ENCODE measurements at regions not wholly inside any gene's neighbourhood (a gene's known extent, or its start where the extent isn't known, plus 50 kb on each side); places are given as distances from the start of the nearest gene placed in this dataset.

DNA sequence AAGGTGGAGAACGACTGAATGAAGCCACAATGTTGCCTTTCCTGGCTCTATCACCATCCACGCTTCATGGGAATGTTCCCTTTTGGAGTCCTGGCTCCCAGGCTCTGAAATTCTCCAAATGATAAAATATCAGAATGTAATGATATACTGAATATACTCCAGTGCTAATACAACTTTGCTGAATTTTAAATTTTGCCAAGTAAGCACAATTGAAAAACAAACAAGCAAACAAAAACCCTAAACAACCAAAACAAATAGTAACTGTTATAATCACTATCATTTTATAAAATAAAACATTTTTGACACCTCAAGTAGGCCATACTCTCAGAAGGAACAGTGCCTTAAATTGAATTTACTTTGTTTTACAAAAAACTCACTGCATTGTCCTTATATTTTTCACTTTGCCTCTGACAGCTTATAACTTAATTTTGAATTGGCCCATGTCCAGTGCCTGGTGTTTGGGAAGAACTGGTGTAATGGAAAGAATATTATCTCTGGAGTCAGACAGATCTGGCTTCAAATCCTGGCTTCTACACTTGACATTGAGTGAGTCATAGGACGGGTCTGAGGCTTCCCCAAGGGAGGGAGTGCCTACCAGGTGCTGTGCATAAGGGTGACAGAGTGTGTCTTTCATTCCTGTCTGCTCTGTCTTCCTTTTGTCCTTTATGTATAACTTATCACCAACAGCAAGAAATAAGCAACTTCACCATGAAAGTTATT is 698.3 kb downstream of the EPM2A start:
- no peak for DNase-seq

DNA sequence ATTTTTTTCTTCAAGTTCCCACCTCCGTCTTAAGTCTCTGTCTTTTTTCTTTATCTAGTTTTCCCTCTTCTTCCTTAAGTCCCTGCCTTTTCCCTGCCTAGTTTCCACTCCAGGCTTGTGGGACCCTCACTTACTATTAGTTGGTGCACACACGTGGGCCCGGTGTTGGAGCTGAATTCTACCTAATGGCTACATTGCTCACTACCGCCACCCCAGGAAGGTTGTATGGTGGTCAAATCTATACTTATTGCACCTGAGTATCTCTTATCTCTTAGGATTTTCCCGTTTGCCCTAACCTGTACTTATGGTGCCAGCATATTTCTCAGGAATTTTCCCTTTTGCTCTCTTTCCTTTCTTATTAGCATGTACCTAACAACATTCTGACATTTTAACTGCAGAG is 692.8 kb downstream of the EPM2A start:
- no peak for DNase-seq

DNA sequence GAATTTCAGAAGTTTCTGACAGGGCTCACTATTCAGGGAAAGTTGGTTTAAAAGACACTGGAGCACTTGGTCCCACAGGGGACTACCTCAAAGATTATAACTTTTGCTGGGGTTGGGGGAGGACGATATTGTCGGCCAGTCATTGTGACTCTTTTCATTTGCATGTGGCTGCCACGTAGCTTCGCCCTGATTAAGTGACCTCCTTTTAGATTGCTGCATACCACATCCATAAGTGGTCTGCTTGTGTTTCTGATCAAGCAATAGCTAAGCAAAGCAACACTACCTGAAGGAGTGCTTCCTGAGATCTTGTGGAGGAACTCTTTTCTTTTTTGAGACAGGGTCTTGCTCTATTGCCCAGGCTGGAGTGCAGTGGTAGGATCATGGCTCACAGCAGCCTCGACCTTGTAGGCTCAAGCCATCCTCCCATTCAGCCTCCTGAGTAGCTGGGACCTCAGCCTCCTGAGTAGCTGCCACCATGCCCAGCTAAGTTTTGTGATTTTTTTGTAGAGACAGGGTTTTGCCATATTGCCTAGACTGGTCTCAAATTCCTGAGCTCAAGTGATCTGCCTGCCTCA is 691.3 kb downstream of the EPM2A start:
- no peak for DNase-seq

DNA sequence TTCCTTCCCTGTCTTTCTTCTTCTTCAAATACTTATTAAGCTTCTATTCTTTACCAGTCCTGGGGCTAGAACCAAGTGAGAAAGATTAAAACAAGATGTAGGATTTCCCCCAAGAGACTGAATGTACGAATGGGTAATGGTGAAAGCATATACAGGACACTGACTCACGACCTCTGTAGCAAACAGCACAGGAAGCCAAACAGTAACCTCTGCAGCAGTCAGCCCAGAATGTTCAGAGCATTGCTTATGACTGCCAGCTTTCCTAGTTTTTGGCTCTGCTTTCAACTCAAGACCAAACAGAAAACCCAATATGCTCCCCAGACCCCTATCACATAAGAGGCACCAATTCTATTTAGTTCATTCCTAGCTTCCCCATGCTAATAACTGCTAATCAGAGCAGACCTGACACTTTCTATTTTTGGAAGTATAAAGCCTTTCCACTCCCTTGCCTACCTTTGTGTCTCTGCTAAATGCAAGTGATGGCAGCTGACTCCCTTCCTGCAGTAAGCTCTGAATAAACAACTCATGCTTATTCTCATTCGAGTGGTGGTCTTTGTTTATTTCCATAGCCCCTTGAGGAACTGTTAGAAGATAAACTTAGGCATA is 690.6 kb downstream of the EPM2A start:
- DNase-seq: no peak

DNA sequence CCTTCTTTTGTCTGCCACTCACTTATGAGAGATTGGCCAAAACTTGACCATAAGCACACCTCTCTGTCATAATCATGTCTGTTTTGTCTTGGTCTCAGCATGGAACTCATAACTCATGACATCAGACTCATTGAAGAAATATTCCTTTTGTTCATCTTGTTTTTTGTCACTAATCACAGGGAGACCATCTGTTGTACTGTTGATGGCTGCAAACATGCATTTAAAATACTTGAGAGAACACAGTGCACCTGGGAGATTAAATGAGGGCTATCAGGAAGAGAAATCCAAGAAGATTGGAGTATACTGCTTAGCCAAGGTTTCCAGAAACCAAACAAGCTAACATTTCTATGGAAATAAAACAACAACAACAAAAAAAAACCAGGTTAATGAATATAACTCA is 689.7 kb downstream of the EPM2A start:
- DNase-seq: no peak

DNA sequence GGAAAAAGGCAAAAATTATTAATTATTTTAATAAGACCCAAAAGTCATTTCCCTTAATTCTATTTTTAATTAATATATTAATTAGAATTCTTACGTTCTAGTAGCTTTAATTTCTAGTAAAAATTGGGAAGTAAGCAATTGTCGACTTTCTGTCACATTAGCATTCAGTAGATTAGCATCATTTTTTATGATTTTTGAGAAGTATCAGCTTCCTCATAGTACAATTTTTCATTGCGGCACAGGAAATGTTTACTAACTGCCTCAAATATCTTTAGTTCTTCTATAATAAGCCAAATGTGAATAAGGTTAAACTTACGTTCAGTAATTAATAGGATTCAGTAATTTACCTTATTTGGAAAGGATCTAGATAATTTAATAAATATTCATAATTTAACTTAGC is 687.4 kb downstream of the EPM2A start:
- no peak for DNase-seq

DNA sequence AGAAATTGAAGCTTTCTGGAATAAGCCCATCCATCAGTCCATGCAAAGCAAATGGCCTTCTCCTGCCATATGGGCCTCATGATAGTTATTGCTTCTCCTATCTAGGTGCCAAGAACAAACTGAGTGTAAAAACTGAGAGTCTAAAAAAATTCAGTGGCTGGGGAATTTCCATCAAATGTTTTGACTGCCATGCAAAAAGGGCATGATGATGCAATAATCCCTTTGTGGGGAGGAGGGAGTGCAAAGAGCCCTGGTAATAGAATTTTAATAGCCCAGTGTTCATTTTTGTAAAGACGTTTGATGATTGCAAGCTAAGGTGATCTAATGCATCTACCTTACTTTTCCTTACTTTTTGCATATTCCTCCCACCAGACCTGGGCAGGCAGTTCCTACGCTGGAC is 683.7 kb downstream of the EPM2A start:
- no peak for DNase-seq

DNA sequence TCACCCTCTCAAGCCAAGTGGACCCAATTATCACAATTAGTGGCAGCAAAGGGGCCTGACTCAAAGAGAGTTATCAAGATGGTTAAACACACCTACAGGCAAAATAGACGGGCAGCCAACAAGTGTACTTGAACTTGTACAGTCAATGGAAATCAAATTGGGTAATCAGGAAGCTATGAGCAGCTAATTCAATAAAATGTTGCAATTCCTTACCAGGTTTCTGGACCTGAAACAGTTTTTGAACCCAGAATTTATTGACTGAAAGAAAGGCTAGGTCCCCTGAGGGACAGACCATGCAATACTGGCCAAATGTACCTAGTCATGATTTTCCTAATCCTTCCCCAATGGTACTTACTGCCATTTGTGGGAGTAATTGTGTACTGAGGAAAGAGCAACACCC is 679.8 kb downstream of the EPM2A start:
- no peak for DNase-seq

DNA sequence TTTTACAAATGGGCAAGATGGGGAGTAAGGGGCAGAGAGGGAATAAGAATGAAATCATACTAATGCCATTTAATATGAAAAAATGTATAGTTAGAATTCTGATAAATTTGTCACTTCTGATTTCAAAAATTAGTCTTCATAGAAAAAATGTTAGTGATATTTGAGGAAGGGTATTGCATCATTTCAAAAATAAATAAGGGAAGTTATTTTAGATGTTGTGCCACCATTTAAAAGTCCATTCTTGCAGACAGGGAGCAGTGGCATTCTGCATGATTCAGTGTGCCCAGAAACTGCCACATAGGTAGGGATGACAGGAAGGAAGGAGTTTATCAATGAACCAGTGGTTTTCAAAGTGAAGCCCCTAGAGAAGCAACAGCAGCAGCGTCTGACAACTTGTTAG is 674.6 kb downstream of the EPM2A start:
- no peak for DNase-seq

DNA sequence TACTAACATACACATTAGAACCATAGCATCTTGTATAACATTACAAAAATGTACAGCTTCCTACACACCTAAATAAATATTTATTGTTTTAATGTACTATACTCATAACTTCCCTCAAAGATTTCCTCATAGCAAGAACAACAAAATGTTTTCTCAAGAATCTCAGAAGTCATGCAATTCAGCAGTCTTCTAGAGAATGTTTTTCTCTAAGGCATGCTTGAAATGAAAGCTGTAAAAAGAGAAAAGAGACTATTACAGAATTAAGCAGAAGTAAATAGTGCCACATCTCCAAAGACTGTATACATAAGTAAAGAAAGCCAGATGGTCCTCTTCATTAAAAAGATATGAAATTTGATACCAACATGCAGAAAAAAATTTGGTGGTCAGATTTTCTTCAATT is 672.2 kb downstream of the EPM2A start:
- DNase-seq: no peak

DNA sequence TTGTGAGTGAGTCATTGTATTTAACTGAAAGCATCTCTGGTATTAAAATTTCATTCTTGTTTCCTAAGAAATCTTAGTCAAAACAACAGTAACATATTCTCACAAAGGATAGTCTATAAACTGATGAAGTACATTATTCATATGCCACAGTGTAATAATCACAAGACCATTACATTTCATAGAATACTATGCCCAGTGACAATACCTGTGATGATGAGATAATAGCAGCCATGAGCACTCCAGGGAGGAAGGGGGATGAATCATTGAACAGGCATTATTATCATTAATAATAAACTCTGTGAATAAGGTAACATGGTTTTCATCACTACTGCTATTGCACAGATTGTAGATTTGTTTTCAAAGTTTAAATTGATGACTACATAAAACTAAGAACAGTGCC is 667.9 kb downstream of the EPM2A start:
- DNase-seq: no peak

DNA sequence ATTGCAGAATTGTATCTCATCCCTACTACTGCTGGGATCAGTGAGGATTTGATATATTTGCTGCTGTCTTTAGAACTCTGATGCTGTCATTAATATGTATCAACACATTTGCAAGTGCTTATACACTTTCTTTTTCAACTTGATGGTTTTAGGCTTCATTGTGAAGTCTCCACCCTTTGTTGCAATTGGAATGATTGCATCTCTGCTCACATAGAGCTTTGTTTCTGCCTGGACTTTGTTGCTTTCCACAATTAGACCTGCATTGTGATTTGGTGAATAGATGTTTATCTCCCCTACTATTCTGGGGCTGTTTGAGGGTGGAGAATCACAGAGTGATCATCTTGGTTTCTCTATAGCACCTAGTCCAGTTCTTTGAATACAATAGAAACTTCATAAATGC is 666.7 kb downstream of the EPM2A start:
- no peak for DNase-seq

DNA sequence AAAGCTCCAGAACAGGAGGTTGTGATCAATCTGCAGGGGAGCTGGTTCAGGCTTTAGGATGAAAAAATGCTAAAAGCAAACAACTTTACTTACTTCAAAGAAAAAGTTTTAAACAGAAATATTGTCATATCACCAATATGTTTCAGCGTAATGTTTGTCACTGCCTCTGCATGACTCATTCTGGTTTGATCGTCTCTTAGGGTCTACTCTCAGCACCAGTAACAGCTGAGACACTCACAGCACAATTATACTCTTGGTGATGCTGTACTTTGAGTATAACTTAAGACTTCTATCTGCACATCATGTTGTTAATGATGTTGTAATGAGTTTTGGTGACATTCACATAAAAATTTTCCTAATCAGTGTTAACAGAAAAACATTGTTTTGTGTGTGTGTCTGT is 665.4 kb downstream of the EPM2A start:
- DNase-seq: no peak

DNA sequence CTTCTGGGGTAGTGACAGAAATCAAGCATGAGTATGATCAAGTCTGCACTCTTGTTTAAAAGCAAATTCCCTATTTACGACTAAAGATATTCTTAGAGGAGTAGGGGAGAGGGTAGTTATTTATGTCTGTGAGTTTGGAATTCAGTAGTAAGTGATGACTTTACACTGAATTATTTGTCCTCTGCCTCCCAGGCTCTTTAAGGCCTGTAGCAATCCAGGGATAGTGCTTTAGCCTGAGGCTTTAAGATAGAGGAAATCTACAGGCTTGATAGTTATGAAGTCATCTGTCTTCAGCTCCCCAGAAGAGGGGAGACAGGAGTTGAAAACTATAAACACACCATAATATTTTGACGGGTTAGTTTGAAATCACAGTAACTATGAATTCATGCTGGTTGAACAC is 664.5 kb downstream of the EPM2A start:
- DNase-seq: no peak

DNA sequence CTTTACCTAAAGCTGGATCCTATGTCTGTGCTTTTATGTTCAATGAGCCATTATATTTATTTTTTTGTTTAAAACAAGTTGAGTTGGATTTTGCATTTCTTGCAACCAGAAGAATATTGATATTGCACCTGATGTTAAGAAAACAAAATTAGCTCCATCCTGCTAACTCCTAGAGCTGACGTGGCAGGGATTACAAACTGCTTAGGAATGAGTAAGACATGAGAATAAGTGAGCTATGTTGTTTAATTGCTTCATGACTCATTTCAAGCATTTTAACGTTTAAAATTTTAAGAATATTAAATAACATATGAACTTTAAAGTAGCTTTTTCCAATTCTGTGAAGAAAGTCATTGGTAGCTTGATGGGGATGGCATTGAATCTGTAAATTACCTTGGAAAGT is 663.5 kb downstream of the EPM2A start:
- no peak for DNase-seq

DNA sequence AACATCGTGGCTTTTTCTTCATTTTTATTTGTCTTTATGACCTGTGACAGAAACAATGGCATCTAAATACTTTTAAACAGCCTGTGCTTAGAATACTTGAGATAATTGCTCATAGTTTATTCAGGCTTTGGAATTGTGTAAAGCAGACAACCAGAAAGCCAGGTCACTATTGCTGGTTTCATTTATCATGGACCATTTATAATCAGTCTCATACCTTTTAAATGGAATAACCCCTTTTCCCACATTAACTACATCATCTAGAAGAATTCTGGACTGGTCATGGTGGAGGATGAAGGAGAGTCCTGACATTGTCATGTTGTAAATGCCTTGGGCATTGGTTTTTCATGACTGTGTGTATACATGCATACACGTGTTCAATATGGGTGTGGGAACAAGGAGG is 661.5 kb downstream of the EPM2A start:
- no peak for DNase-seq

DNA sequence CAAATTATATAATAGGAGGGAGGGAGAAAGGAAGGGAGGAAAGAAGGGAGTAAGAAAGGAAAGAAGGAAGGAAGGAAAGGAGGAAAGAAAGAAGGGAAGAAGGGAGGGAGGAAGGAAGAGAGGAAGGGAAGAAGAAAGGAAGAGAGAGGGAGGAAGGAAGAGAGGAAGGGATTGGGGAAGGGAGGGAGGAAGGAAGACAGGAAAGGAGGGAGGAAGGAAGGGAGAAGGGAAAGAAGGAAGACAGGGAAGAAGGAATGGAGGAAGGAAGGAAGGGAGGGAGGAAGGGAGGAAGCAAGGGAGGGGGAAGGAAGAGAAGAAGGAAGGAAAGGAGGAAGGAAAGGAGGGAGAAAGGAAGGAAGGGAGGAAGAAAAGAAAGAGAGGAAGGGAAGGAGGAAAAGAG is 660.5 kb downstream of the EPM2A start:
- no peak for DNase-seq

DNA sequence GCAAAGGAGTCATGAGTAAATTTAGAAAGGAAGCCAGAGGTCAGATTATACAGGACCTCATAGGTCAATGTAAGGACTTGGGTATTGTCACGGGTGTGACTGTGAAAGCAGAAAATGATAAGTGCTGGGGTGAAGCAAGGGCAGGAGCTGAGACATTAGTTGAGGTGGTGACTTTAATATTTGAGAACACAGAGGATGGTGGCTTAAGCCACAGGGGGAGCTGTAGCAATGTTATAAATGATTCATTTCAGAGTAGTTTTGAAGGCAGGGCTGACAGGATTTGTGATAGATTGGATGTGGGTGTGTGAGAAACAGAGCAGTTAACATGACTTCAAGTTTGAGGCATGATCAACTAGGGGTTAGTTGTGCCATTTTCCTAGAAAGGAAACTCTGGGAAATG is 659.9 kb downstream of the EPM2A start:
- DNase-seq: no peak

DNA sequence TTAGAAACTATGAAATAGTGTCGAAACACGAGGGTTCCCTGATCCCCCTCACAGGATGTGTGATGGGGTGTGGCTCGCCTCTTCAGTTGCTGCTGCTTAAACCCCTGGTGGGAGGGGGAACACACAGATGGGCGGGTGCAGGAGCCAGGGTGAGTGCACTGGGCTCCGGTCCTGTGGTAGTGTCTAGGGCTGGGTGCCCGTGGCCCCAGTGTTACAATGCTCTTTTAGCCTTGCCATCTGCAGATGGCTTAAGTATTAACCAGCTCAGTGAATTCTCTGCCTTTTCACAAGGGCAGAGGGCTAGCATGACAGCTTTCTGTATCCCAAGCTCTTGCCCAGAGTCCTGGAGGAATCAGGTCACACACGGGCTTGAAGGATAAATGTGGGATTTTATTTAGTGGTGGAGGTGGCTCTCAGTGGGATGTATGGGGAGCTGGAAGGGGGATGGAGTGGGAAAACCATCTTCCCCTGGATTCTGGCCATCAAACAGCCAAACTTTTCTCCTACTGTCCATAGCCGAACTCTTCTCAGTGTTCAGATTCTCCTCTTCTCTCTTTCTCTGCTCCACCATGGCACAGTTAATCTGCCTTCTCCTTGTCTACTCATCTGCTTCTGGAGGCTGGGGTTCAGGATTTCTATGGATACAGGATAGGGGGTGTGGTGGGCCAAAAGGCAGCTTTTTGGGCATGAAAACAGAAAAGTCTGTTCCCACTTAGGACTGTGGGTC is 659.0 kb downstream of the EPM2A start:
- DNase-seq: no peak

DNA sequence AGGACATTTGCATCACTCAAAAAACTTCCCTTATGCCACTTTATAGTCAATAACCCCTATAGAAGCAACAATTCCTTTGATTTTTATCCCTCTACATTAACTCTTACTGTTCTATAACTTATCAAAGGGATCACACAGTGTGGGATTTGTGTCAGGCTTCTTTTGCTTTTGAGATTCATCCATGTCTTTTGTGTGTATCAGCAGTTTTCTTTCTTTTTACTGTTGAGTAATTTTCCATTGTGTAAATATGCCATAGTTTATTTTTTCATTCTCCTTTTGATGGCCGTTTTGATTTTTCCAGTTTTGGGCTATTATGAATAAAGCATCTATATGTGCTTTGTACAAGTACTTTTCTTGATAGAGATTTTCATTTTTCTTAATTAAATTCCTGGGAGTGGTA is 657.9 kb downstream of the EPM2A start:
- DNase-seq: no peak

DNA sequence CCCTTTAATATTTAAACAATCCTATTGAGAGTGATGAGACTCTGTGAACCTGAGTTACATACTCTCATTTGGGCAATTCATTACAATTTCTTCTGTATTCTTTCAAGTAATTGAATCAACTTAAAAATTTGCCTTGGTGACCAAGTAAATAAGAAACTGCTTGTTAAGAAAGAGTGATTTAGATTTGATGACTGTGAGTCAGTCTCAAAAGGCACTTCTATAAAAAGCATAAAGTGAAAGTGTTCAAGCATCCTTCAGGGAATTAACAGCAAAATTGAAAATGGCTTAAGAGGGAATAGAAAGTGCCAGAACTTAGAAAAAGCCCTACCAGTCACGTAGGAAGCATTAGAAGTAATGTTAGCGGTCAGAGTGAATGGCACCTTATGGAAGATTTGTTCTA is 654.7 kb downstream of the EPM2A start:
- no peak for DNase-seq

DNA sequence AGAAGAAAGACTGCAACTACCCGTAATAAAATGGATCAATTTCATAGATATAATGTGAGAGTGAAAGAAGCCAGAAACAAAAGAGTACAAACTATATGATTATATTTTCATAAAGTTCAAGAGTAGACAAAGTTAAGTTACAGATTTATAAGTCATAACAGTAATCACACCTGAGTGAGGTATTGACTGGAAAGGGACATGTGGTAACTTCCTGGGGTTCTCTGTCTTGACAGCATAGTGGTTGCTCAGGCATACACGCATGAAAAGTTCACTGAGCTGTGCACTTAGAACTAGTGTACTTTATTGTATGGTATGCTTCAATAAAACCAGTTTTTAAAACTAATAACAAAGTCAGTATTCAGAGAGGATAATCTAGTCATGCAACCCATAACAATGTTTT is 653.6 kb downstream of the EPM2A start:
- no peak for DNase-seq

DNA sequence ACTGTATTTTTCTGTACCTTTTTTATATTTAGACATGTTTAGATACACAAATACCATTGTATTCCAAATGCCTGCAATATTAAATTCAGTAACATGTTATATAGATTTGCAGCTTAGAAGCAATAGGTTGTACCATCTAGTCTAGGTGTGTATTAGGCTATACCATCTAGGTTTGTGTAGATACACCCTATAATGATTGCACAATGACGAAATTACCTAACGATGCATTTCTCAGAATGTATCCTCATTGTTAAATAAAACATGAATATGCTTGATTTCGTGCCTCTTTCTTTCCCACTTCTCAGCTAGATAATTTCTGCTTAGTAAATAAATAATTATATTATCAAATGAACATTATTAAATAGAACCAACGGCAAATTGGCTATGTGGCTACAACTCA is 653.0 kb downstream of the EPM2A start:
- DNase-seq: no peak

DNA sequence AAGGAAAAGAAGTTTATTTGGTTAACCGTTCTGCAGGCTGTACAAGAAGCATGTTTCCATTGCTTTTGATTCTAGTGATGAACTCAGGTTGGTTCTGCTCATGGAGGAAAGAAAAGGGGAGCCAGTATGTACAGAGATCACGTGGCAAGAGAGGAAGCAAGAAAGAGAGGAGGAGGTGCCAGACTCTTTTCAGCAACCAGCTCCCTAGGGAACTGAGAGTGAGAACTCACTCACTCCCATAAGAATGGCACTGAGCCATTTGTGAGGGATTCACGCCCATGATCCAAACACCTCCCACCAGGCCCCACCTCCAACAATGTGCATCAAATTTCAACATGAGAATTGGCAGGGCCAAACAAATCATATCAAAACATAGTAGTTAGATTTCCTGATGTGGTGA is 649.1 kb downstream of the EPM2A start:
- DNase-seq: no peak

Data from NCI-H1930 (cell line).